Right lobe of liver (tissue), 4 donors: ENCODE measurements at regions not wholly inside any gene's neighbourhood (a gene's known extent, or its start where the extent isn't known, plus 50 kb on each side); places are given as distances from the start of the nearest gene placed in this dataset.

Experiments used
- CTCF ChIP-seq, 4 donors: fragments of 200-600 bp in 3 of 4; fragments of 450-650 bp in 1 of 4; IDR thresholded peaks; one replicate each; pipeline versions ENCODE4 v1.5.1 to v1.8.0; 2016 to 2022; ENCODE audit warnings: antibody characterized with exemption in 4 of 4, mild to moderate bottlenecking in 2 of 4
- POLR2A ChIP-seq: fragments of 450-650 bp; IDR thresholded peaks from one replicate; pipeline ENCODE4 v1.6.1; 2017; ENCODE audit warnings: antibody characterized with exemption, mild to moderate bottlenecking
- donor health status: DM: no; HTN: no; CAD: no.
- donor health status: DM: no; HTN: no; CAD: no.
- donor health status: DM: no; HTN: yes; CAD: no.

DNA sequence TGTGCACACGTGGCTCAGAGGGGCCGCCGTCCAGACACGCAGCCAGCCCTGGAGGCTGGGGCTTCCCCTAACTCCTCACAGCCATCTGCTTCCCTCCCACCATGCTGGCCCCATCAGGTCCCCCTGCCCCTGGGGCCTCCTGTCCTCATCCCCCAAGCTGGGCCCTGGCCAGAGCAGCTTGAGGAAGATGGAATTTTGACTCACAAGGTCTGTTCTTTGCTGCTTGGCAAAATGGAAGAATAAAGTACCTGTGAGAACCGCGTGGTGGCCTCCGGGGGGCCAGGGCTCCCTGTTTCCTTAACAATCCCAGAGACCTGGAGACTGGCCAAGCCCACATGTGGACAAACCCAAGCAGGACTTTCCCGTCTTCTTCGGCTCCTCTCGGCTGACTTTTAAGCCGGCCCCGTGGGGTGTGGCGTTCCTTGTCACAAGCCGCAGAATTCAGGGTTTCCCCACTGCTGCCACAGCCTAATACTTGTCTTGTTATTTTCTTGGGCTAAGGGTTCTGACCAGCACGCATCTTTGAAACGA lies 872.8 kb downstream of the BRD1 start:
- TF ChIP-seq POLR2A (no peak), CTCF (IDR thresholded peaks at IDR 0.05) (no peak)
